HCT116 (cell line): ENCODE measurements at regions not wholly inside any gene's neighbourhood (a gene's known extent, or its start where the extent isn't known, plus 50 kb on each side); places are given as distances from the start of the nearest gene placed in this dataset.

Source experiments
- ATAC-seq: fragments of 200-7000 bp; cut with Tn5 transposase; 2 replicates; pipeline ENCODE4 v1.9.1; 2020; ENCODE audit warnings: mild to moderate bottlenecking, moderate library complexity
- BruUV-seq: library from RNA; stranded (reverse); fragments of 400-500 nt; replicated peaks from 2 replicates; lab custom pipeline; 2021; lab: Mats Ljungman, UMichigan
- CTCF ChIA-PET: fragments of 300-600 bp; sonication (Branson Sonifier 250); formaldehyde crosslinking; loops from one replicate; lab custom pipeline; 2021; ENCODE audit warnings: antibody characterized with exemption; lab: Charles Lee
- POLR2A ChIA-PET: fragments of 300-600, 350-600 bp; sonication (Branson Sonifier 250); formaldehyde crosslinking; loops from one replicate; lab custom pipeline; 2021; ENCODE audit warnings: antibody characterized with exemption; lab: Charles Lee
- RAD21 ChIA-PET, 2 experiments: fragments of 300-600 bp; sonication (Branson Sonifier 250); formaldehyde crosslinking; loops; one replicate each; lab custom pipeline; 2023; ENCODE audit warnings: low total read pairs in 2 of 2; ENCODE audit not compliant: uncharacterized antibody in 2 of 2, unreplicated experiment in 2 of 2, low non-redundant PET in 1 of 2; lab: Charles Lee
- DNase-seq: peaks from one replicate; pipeline ENCODE4 v3.0.0-alpha.2; 2010; ENCODE audit warnings: low read depth, low spot score
- H2AFZ ChIP-seq: fragments of 200-600 bp; shearing (Covaris generic), sonication (generic); 2 replicates; pipeline ENCODE4 v1.6.1; 2017; ENCODE audit warnings: low read depth, mixed run types, mixed read lengths, antibody characterized with exemption, low read length; ENCODE audit not compliant: poor library complexity, severe bottlenecking
- H3K27ac ChIP-seq: 2 replicates; pipeline ENCODE4 v1.5.1; 2012; ENCODE audit warnings: low read depth, low read length
- H3K27me3 ChIP-seq: fragments of 200-600 bp; sonication (generic); 2 replicates; pipeline ENCODE4 v1.6.1; 2016; ENCODE audit warnings: mixed run types, low read length, mixed read lengths; ENCODE audit not compliant: insufficient read depth
- H3K36me3 ChIP-seq, 2 experiments: fragments of 200-500 bp in 1 of 2; fragments of 200-600 bp in 1 of 2; sonication (Bioruptor generic) in 1 of 2; sonication (generic) in 1 of 2; 2 replicates each; pipeline versions ENCODE4 v1.5.1 to v1.6.1; 2014 to 2016; ENCODE audit warnings: low read length in 2 of 2, inconsistent platforms in 1 of 2, mixed read lengths in 1 of 2, mixed run types in 1 of 2; ENCODE audit not compliant: insufficient read depth in 2 of 2, control insufficient read depth in 1 of 2
- H3K4me1 ChIP-seq, 2 experiments: fragments of 200-600 bp in 1 of 2; sonication (generic) in 1 of 2; 2 replicates each; pipeline versions ENCODE4 v1.5.1 to v1.6.1; 2012 to 2017; ENCODE audit warnings: low read length in 2 of 2, inconsistent platforms in 1 of 2, mild to moderate bottlenecking in 1 of 2, mixed read lengths in 1 of 2, mixed run types in 1 of 2, moderate library complexity in 1 of 2; ENCODE audit not compliant: insufficient read depth in 2 of 2, control insufficient read depth in 1 of 2
- H3K4me2 ChIP-seq: fragments of 200-600 bp; sonication (generic); 2 replicates; pipeline ENCODE4 v1.6.1; 2017; ENCODE audit warnings: mixed run types, low read length, mixed read lengths
- H3K4me3 ChIP-seq, 2 experiments: fragments of 200-600 bp in 1 of 2; sonication (generic) in 1 of 2; replicated peaks in 1 of 2; 2 replicates each; pipeline ENCODE4 v1.5.1; 2011 to 2016; ENCODE audit warnings: low read length in 2 of 2, control low read depth in 1 of 2, low read depth in 1 of 2, mild to moderate bottlenecking in 1 of 2, mixed read lengths in 1 of 2, mixed run types in 1 of 2
- H3K79me2 ChIP-seq: fragments of 200-600 bp; sonication (generic); 2 replicates; pipeline ENCODE4 v1.6.1; 2017; ENCODE audit warnings: mild to moderate bottlenecking, mixed run types, low read length, moderate library complexity, mixed read lengths; ENCODE audit not compliant: insufficient read depth
- H3K9ac ChIP-seq: fragments of 200-600 bp; sonication (generic); 2 replicates; pipeline ENCODE4 v1.6.1; 2016; ENCODE audit warnings: low read length, mixed read lengths
- H3K9me2 ChIP-seq: fragments of 200-600 bp; sonication (generic), shearing (Covaris generic); 2 replicates; pipeline ENCODE4 v1.6.1; 2017; ENCODE audit warnings: mixed run types, mild to moderate bottlenecking, moderate library complexity; ENCODE audit not compliant: insufficient read depth
- H3K9me3 ChIP-seq, 2 experiments: fragments of 200-500 bp in 1 of 2; fragments of 200-600 bp in 1 of 2; sonication (Bioruptor generic) in 1 of 2; sonication (generic) in 1 of 2; 2 replicates each; pipeline ENCODE4 v1.6.1; 2014 to 2017; ENCODE audit warnings: low read length in 2 of 2, mixed read lengths in 2 of 2, inconsistent platforms in 1 of 2, low read depth in 1 of 2, mild to moderate bottlenecking in 1 of 2, mixed run types in 1 of 2, moderate library complexity in 1 of 2; ENCODE audit not compliant: control insufficient read depth in 1 of 2, insufficient read depth in 1 of 2
- H4K20me1 ChIP-seq: fragments of 200-600 bp; sonication (generic), shearing (Covaris generic); 2 replicates; pipeline ENCODE4 v1.6.1; 2017; ENCODE audit warnings: mixed run types, mild to moderate bottlenecking, moderate library complexity; ENCODE audit not compliant: insufficient read depth
- CBX3 ChIP-seq: IDR thresholded peaks from 2 replicates; pipeline ENCODE4 v1.6.1; 2012; ENCODE audit warnings: low read depth
- EGR1 ChIP-seq: IDR thresholded peaks from 2 replicates; pipeline ENCODE4 v1.6.1; 2012; ENCODE audit warnings: low read depth
- EZH2 ChIP-seq: fragments of 200-600 bp; sonication (generic); IDR thresholded peaks from 2 replicates; pipeline ENCODE4 v1.6.1; 2017; ENCODE audit warnings: antibody characterized with exemption, mixed run types
- EZH2phosphoT487 ChIP-seq: fragments of 200-600 bp; IDR thresholded peaks from 2 replicates; pipeline ENCODE4 v1.6.1; 2018; ENCODE audit warnings: antibody characterized with exemption, borderline replicate concordance
- FOSL1 ChIP-seq: IDR thresholded peaks from 2 replicates; pipeline ENCODE4 v1.6.1; 2012; ENCODE audit warnings: low read depth
- JUND ChIP-seq: IDR thresholded peaks from 2 replicates; pipeline ENCODE4 v1.6.1; 2012
- POLR2A ChIP-seq: IDR thresholded peaks from 2 replicates; pipeline ENCODE4 v1.7.0; 2011; ENCODE audit warnings: borderline replicate concordance; ENCODE audit not compliant: insufficient read depth, insufficient read length; ENCODE audit errors: extremely low read depth
- POLR2AphosphoS5 ChIP-seq: IDR thresholded peaks from 2 replicates; pipeline ENCODE4 v1.6.1; 2011; ENCODE audit warnings: mild to moderate bottlenecking, low read depth, low read length, moderate library complexity
- RAD21 ChIP-seq: IDR thresholded peaks from 2 replicates; pipeline ENCODE4 v1.6.1; 2012; ENCODE audit warnings: low read depth, mild to moderate bottlenecking
- REST ChIP-seq: IDR thresholded peaks from 2 replicates; pipeline ENCODE4 v1.6.1; 2012; ENCODE audit warnings: low read depth
- SP1 ChIP-seq: IDR thresholded peaks from 2 replicates; pipeline ENCODE4 v1.6.1; 2012; ENCODE audit warnings: low read depth
- SRF ChIP-seq: IDR thresholded peaks from 2 replicates; pipeline ENCODE4 v1.6.1; 2012; ENCODE audit warnings: low read depth
- TCF7L2 ChIP-seq: IDR thresholded peaks from 2 replicates; pipeline ENCODE4 v1.7.0; 2011; ENCODE audit warnings: borderline replicate concordance, inconsistent platforms; ENCODE audit not compliant: insufficient read depth, insufficient read length; ENCODE audit errors: extremely low read depth
- YY1 ChIP-seq: IDR thresholded peaks from 2 replicates; pipeline ENCODE4 v1.6.1; 2011; ENCODE audit warnings: low read length, low read depth, moderate library complexity, mild to moderate bottlenecking; ENCODE audit not compliant: insufficient replicate concordance; ENCODE audit errors: extremely low read depth
- ZFX ChIP-seq: fragments of 450-650 bp; IDR thresholded peaks from 2 replicates; pipeline ENCODE4 v1.6.1; 2017
- ZNF274 ChIP-seq: fragments of 200-500 bp; sonication (Bioruptor generic); IDR thresholded peaks from 2 replicates; pipeline ENCODE4 v1.6.1; 2014; ENCODE audit warnings: mild to moderate bottlenecking, low read depth, low read length, inconsistent platforms
- intact Hi-C: fragments of 100-400 bp; cut with micrococcal nuclease; formaldehyde crosslinking; loops from 2 replicates; pipeline ENCODE4 v1.10.0; 2022
- TF ChIP-seq, protein P1 (sequence below): IDR thresholded peaks from 2 replicates; pipeline ENCODE4 v1.6.1; 2012
- TF ChIP-seq, protein P2 (sequence below): IDR thresholded peaks from 2 replicates; pipeline ENCODE4 v1.6.1; 2011; ENCODE audit warnings: mild to moderate bottlenecking, low read length, moderate library complexity; ENCODE audit not compliant: insufficient replicate concordance; ENCODE audit errors: extremely low read depth
- TF ChIP-seq, protein P3 (sequence below): IDR thresholded peaks from 2 replicates; pipeline ENCODE4 v1.6.1; 2012

- BruUV-seq = no TSS peak
- no peak for DNase-seq
- H3K9me2 ChIP-seq = no peaks in the 10 kb centered on the region
- TF ChIP-seq POLR2AphosphoS5 = no peak
- TF ChIP-seq CBX3 = no peak
- TF ChIP-seq YY1 = no peak
- TF ChIP-seq FOSL1 = no peak
- no peak for TF ChIP-seq SRF
- TF ChIP-seq, protein P1, sequence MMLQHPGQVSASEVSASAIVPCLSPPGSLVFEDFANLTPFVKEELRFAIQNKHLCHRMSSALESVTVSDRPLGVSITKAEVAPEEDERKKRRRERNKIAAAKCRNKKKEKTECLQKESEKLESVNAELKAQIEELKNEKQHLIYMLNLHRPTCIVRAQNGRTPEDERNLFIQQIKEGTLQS = no peak
- TF ChIP-seq RAD21 = no peak
- TF ChIP-seq ZFX = no peak
- TF ChIP-seq TCF7L2 = no peak
- TF ChIP-seq SP1 = no peak
- TF ChIP-seq, protein P2, sequence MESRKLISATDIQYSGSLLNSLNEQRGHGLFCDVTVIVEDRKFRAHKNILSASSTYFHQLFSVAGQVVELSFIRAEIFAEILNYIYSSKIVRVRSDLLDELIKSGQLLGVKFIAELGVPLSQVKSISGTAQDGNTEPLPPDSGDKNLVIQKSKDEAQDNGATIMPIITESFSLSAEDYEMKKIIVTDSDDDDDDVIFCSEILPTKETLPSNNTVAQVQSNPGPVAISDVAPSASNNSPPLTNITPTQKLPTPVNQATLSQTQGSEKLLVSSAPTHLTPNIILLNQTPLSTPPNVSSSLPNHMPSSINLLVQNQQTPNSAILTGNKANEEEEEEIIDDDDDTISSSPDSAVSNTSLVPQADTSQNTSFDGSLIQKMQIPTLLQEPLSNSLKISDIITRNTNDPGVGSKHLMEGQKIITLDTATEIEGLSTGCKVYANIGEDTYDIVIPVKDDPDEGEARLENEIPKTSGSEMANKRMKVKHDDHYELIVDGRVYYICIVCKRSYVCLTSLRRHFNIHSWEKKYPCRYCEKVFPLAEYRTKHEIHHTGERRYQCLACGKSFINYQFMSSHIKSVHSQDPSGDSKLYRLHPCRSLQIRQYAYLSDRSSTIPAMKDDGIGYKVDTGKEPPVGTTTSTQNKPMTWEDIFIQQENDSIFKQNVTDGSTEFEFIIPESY = no peak
- no peak for TF ChIP-seq JUND
- TF ChIP-seq, protein P3, sequence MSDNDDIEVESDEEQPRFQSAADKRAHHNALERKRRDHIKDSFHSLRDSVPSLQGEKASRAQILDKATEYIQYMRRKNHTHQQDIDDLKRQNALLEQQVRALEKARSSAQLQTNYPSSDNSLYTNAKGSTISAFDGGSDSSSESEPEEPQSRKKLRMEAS = no peak
- TF ChIP-seq REST = no peak
- TF ChIP-seq EZH2phosphoT487 = no peak
- TF ChIP-seq EZH2 = no peak
- no peak for TF ChIP-seq POLR2A
- no peak for TF ChIP-seq ZNF274
- TF ChIP-seq EGR1 = no peak
- no peaks in the 10 kb centered on the region for H4K20me1 ChIP-seq
- H3K4me1 ChIP-seq = peaks cover 0 to 5% of the 10 kb centered on the region in 2 experiments; a peak in 2 of 4 replicates
- H3K27me3 ChIP-seq = peaks cover 5% of the 10 kb centered on the region; the same call in 1 of the 2 replicates
- intact Hi-C loops = no loop called here
- H3K4me3 ChIP-seq = no peak overlapping the region
- H3K36me3 ChIP-seq = no peaks in the 10 kb centered on the region
- H2AFZ ChIP-seq = no peak overlapping the region
- no peak overlapping the region for H3K4me2 ChIP-seq
- no peak for ATAC-seq
- no peaks in the 10 kb centered on the region for H3K9me3 ChIP-seq
- CTCF ChIA-PET = no interaction called here
- no peak overlapping the region for H3K9ac ChIP-seq
- no peak overlapping the region for H3K27ac ChIP-seq
- POLR2A ChIA-PET = no interaction called here
- H3K79me2 ChIP-seq = no peaks in the 10 kb centered on the region
- RAD21 ChIA-PET = no interaction called here
Observed at GRCh38 chr16:54442864-54443263, 156.3 kb upstream of the IRX3 start.
